Ovary (tissue), 7 donors: ENCODE measurements at regions not wholly inside any gene's neighbourhood (a gene's known extent, or its start where the extent isn't known, plus 50 kb on each side); places are given as distances from the start of the nearest gene placed in this dataset.

Experiments used
- DNase-seq, 5 donors: peaks; one replicate each; pipeline ENCODE4 v3.0.0-alpha.2; 2019 to 2020
- H3K27ac ChIP-seq, 2 donors: fragments of 200-600 bp; one replicate each; pipeline versions ENCODE4 v1.5.1 to v1.8.0; 2019 to 2022
- H3K27me3 ChIP-seq: fragments of 200-600 bp; one replicate; pipeline ENCODE4 v1.8.0; 2022
- H3K36me3 ChIP-seq: fragments of 200-600 bp; sonication (generic); one replicate; pipeline ENCODE4 v1.5.1; 2019
- H3K4me1 ChIP-seq: one replicate; pipeline ENCODE4 v1.8.1; 2013; ENCODE audit warnings: mild to moderate bottlenecking, moderate library complexity; ENCODE audit not compliant: insufficient read depth
- H3K4me3 ChIP-seq: fragments of 200-600 bp; sonication (generic); one replicate; pipeline ENCODE4 v1.5.1; 2017
- H3K9me3 ChIP-seq, 2 donors: fragments of 200-600 bp in 1 of 2; sonication (generic) in 1 of 2; one replicate each; pipeline versions ENCODE4 v1.5.1 to v1.8.1; 2013 to 2019; ENCODE audit warnings: mild to moderate bottlenecking in 1 of 2, moderate library complexity in 1 of 2
- CTCF ChIP-seq, 3 donors: fragments of 450-650 bp in 2 of 3; fragments of 200-600 bp in 1 of 3; IDR thresholded peaks; one replicate each; pipeline versions ENCODE4 v1.5.1 to v1.8.0; 2016 to 2022; ENCODE audit warnings: antibody characterized with exemption in 3 of 3, mild to moderate bottlenecking in 1 of 3
- EP300 ChIP-seq: sonication (generic); formaldehyde crosslinking; IDR thresholded peaks from one replicate; pipeline ENCODE4 v1.6.1; 2017; ENCODE audit warnings: antibody characterized with exemption
- POLR2A ChIP-seq: fragments of 450-650 bp; IDR thresholded peaks from one replicate; pipeline ENCODE4 v1.6.1; 2017; ENCODE audit warnings: antibody characterized with exemption, mild to moderate bottlenecking, moderate library complexity
- WGBS, 3 donors: extraction: QIAGEN DNeasy Blood & Tissue Kit in 1 of 3; methylation state at CpG; one replicate each; pipeline versions ENCODE4 v1.1.5 to v1.1.7; 2013 to 2017; 5-methylcytosine and 5-hydroxymethylcytosine counted together
- intact Hi-C, 4 donors: fragments of 100-400 bp; cut with DNase I; formaldehyde crosslinking; loops; one replicate each; pipeline versions ENCODE4 v1.11.0 to v1.15.1; 2022 to 2023
- donor health status: DM: no; HTN: no; CAD: no; lungs with moderate emphysema.
- donor health status: DM: no; HTN: no; CAD: no.
- donor health status: Bipolar disorder and iron deficiency.
- donor health status: DM: no; HTN: no; CAD: no.
- donor health status: DM: yes; HTN: yes; CAD: no.

GRCh38 chr9:82511626-82512025, 523.1 kb downstream of the SPATA31D1 start:
- TF ChIP-seq EP300 (no peak), CTCF (IDR thresholded peaks at IDR 0.05) (no peak), POLR2A (no peak)
- 94 to 98% (median 96%) methylated on average over 7 of the region's 7 CpGs for WGBS, 3 donors
- Histone ChIP-seq H3K27me3 (no peaks in the 10 kb centered on the region), H3K4me1 (peaks cover 10% of the 10 kb centered on the region), H3K9me3 (no peaks in the 10 kb centered on the region), H3K27ac (no peak overlapping the region), H3K36me3 (no peaks in the 10 kb centered on the region), H3K4me3 (no peak overlapping the region)
- DNase-seq, result no peak
- intact Hi-C loops, result no loop called here

- Histone ChIP-seq H3K4me3 (no peak overlapping the region), H3K27ac (no peak overlapping the region), H3K4me1 (peaks cover 10% of the 10 kb centered on the region), H3K9me3 (no peaks in the 10 kb centered on the region), H3K36me3 (no peaks in the 10 kb centered on the region), H3K27me3 (no peaks in the 10 kb centered on the region)
- WGBS, 3 donors, result 54 to 66% (median 63%) methylated on average over 5 of the region's 5 CpGs
- intact Hi-C loops, result no loop called here
- no peak for DNase-seq
- no peak for TF ChIP-seq POLR2A
Observed at GRCh38 chr9:82512728-82513127, 524.2 kb downstream of the SPATA31D1 start.

- TF ChIP-seq CTCF (IDR thresholded peaks at IDR 0.05) (no peak), POLR2A (no peak), EP300 (no peak)
- no peaks in the 10 kb centered on the region for H3K36me3 ChIP-seq
- 2 to 5% (median 3%) methylated on average over 5 of the region's 5 CpGs for WGBS, 3 donors
- no peak overlapping the region for H3K27ac ChIP-seq
- intact Hi-C loops, result no loop called here
- H3K27me3 ChIP-seq, result no peaks in the 10 kb centered on the region
- peaks cover 10% of the 10 kb centered on the region for H3K4me1 ChIP-seq
- H3K4me3 ChIP-seq, result no peak overlapping the region
- H3K9me3 ChIP-seq, result no peaks in the 10 kb centered on the region
- peak in 3 of 5 donors; percentile 10 to 19 (median 18) for DNase-seq
Observed at GRCh38 chr9:82513242-82513751, 524.7 kb downstream of the SPATA31D1 start.

GRCh38 chr9:82513976-82514735, 525.6 kb downstream of the SPATA31D1 start:
- Histone ChIP-seq H3K27ac (no peak overlapping the region), H3K9me3 (no peaks in the 10 kb centered on the region), H3K36me3 (no peaks in the 10 kb centered on the region), H3K27me3 (no peaks in the 10 kb centered on the region), H3K4me3 (no peak overlapping the region), H3K4me1 (peaks cover 10% of the 10 kb centered on the region)
- intact Hi-C loops, result no loop called here
- DNase-seq, result no peak
- 8 to 14% (median 12%) methylated on average over 3 of the region's 3 CpGs for WGBS, 3 donors
- no peak for TF ChIP-seq CTCF (IDR thresholded peaks at IDR 0.05)
- no peak for TF ChIP-seq POLR2A
- TF ChIP-seq EP300, result no peak

- TF ChIP-seq EP300, result no peak
- no peak for TF ChIP-seq CTCF (IDR thresholded peaks at IDR 0.05)
- no peak for TF ChIP-seq POLR2A
- intact Hi-C loops, result no loop called here
- no peak overlapping the region for H3K4me3 ChIP-seq
- H3K36me3 ChIP-seq, result no peaks in the 10 kb centered on the region
- H3K27me3 ChIP-seq, result no peaks in the 10 kb centered on the region
- H3K9me3 ChIP-seq, result no peaks in the 10 kb centered on the region
- H3K4me1 ChIP-seq, result peaks cover 6% of the 10 kb centered on the region
- H3K27ac ChIP-seq, result no peak overlapping the region
- no peak for DNase-seq
Observed at GRCh38 chr9:82518868-82519267, 530.3 kb downstream of the SPATA31D1 start.
